ENCODE measurements at regions not wholly inside any gene's neighbourhood (a gene's known extent, or its start where the extent isn't known, plus 50 kb on each side); places are given as distances from the start of the nearest gene placed in this dataset.
"Not testable (repeated sequence)": the region's sequence is repeated elsewhere in the genome, so short reads cannot be mapped to it uniquely, and the experiment has no call there.

DNA sequence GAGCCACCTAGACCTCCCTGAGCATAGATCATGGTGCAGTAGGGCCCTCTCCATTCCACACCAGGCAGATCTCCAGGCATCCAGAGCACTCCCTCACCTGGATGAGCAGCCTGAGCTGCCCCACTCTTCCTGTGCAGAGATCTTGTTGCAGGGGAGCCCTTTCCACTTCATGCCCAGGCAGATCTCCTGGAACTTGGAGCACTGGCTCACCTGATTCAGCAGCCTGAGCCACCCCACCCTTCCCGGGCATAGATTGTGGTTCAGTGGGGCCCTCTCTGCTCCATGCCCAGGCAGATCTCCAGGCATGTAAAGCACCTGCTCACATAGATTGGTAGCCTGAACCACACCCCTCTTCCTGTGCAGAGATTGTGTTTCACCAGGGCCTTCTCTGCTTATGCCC lies 78.0 kb downstream of the SEC16B start:
- no peak for DNase-seq
- in situ Hi-C loops (cut with MboI; ENCODE audit: low pct_unique_long_range_greater_than_20kb, low sequenced_read_pairs) = no loop called here

GRCh38 chr1:177890479-177890878 lies 79.4 kb downstream of the SEC16B start:
- in situ Hi-C loops (cut with MboI; ENCODE audit: low pct_unique_long_range_greater_than_20kb, low sequenced_read_pairs) = no loop called here
- no peak for DNase-seq

- DNase-seq = no peak
- in situ Hi-C loops (cut with MboI; ENCODE audit: low pct_unique_long_range_greater_than_20kb, low sequenced_read_pairs) = no loop called here
These were observed 85.3 kb downstream of the SEC16B start for GRCh38 chr1:177884479-177885021.

DNA sequence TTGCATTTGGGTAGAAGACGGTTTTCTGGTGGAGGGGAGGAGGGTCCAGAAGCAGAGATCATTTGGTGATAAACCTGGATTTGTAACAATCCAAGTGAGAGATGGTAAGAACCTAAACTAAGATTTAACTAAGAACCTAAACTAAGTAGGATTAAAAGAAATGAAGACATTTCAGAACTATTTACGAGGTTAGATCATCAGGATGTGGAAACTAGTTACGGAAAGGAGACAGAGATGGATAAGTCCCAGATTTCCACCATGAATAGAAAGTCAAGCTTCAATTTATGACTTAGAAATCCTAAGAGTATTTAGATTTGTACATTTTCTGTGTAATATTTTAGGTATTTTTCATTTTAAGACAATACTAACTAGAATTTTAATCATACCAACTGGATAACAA lies 86.3 kb downstream of the SEC16B start:
- in situ Hi-C loops (cut with MboI; ENCODE audit: low pct_unique_long_range_greater_than_20kb, low sequenced_read_pairs) = no loop called here
- DNase-seq = no peak

DNA sequence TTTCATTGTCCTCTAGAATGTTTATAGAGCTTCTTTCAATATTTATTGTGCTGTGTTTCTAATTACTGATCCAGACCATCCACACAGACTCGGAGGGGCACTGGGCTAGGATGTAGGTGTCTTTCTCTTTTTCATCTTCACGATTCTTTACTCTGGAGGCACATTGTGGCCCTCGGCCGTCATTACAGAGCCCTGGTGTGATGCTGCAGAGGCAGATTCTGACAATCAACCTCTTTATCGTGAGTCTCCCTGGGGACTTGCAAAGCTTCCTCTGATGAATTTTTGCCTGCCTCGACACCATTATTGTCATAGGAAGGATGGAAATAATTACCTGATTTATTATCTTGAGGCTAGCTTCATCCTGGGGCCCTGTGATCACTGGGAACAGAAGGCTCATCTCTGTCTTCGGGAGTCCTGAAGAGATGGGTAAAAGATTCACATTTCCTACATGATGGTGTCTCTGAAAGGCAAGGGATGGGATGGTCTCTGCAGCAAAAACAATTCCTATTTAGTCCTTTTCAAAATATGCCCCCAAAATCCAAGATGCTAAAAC lies 89.4 kb downstream of the SEC16B start:
- in situ Hi-C loops (cut with MboI; ENCODE audit: low pct_unique_long_range_greater_than_20kb, low sequenced_read_pairs) = no loop called here
- no peak for DNase-seq

DNA sequence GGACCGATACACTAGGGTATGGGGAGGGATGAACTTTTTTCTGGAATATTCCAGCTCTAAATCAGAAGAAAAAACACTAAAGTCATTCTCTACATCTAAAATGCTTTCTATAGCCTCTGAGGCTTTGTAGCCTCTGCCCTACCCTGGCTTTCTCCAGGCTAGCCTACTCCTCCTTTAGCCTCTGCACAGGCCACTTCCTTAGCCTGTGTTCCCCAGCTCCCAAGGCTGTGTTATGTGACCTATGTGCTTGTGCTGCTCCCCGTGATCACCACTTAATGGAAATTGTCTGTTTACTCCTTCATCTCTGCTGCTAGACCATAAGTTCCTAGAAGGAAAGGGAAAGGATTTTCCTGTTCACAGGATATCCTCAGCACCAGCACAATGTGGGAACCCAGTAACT lies 92.8 kb downstream of the SEC16B start:
- DNase-seq = no peak
- in situ Hi-C loops (cut with MboI; ENCODE audit: low pct_unique_long_range_greater_than_20kb, low sequenced_read_pairs) = no loop called here

GRCh38 chr1:177873238-177873637 lies 96.6 kb downstream of the SEC16B start:
- DNase-seq = no peak
- in situ Hi-C loops (cut with MboI; ENCODE audit: low pct_unique_long_range_greater_than_20kb, low sequenced_read_pairs) = no loop called here

DNA sequence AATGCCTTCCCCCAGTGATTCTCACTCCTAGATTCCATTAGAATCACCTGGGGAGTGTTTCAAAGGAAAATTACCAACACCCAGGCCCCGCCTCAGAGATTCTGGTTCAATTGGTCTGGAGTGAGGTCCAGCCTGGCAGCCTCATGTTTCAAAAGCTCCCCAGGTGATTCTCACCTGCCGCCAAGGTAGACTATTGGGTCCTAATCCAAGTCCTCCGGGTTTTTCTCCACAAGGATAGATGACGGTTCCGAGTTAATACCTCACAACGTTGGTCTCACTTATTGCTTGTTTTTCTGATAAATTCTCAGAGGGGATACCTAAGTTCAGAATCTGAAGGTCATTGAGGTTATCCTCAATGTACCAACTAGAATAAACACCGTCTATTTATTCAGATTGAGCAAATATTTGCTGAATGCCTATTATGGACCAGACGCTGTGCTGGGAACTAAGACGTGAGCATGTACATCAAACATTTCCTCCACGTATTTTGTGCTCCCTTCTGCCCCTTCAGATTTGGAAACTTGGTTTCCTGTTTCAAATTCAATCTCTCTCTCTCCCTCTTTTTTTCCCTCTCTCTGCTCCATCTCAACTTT lies 97.5 kb downstream of the SEC16B start:
- in situ Hi-C loops (cut with MboI; ENCODE audit: low pct_unique_long_range_greater_than_20kb, low sequenced_read_pairs) = no loop called here
- DNase-seq = no peak

- in situ Hi-C loops (cut with MboI; ENCODE audit: low pct_unique_long_range_greater_than_20kb, low sequenced_read_pairs) = no loop called here
- no peak for DNase-seq
These were observed 98.1 kb downstream of the SEC16B start for GRCh38 chr1:177871613-177872307.

DNA sequence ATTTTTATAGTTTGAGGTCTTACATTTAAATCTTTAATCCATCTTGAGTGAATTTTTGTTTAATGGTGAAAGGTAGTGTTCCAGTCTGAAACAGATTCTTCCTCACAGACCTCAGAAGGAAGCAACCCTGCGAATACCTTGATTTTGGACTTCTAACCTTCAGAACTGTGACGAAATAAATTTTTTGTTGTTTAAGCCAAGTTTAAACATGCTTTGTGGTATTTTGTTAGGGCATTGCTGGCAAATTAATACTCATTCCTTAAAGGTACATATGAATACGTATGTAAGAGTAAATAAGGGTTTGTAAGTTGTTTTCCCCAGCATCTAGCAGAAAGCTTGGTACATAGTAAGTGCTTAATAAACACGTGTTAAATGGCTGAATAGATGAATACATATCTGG lies 100.3 kb downstream of the SEC16B start:
- no peak for DNase-seq
- in situ Hi-C loops (cut with MboI; ENCODE audit: low pct_unique_long_range_greater_than_20kb, low sequenced_read_pairs) = no loop called here

GRCh38 chr1:177869011-177869410 lies 100.8 kb downstream of the SEC16B start:
- in situ Hi-C loops (cut with MboI; ENCODE audit: low pct_unique_long_range_greater_than_20kb, low sequenced_read_pairs); DNase-seq: not testable (repeated sequence)

- DNase-seq = no peak
- in situ Hi-C loops (cut with MboI; ENCODE audit: low pct_unique_long_range_greater_than_20kb, low sequenced_read_pairs) = no loop called here
These were observed 104.1 kb downstream of the SEC16B start for GRCh38 chr1:177865807-177866206.

DNA sequence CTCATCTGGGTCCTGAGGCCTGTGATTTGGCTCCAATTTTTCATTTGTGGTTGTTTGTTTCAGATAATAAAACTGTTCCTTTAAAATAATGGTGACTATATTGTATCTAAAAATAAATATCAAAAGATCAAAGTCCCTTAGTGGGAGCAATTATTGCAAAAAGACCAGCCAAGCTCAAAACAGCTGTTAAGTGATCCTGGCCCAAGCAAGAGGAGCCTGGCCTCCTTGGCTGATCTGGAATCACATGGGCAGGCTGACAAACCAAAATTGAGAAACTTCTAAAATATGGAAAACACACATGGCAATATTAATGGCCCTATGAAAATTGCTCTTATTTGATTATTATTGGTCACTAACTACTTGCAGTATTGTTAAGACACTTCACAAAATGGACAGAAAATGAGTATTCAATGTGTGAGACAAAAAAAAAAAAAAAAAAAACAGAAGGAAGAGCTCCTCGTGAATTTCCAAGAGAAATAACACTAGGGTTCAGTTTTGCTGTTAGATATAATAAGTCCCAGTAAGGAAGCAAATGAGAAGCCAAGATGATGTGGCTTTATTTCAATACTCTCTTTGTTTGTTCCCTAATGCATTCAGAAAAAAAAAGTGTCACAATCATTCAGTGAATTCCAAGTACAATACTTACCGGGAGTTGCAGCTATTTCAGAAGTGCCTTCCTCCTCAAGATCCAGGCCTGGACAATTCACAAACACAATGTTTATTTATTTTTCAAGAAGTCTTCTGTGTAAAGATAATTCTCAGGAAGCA lies 105.1 kb downstream of the SEC16B start:
- no peak for DNase-seq
- in situ Hi-C loops (cut with MboI; ENCODE audit: low pct_unique_long_range_greater_than_20kb, low sequenced_read_pairs) = no loop called here

GRCh38 chr1:177863796-177864195 lies 106.1 kb downstream of the SEC16B start:
- in situ Hi-C loops (cut with MboI; ENCODE audit: low pct_unique_long_range_greater_than_20kb, low sequenced_read_pairs) = no loop called here
- no peak for DNase-seq

- DNase-seq = no peak
- in situ Hi-C loops (cut with MboI; ENCODE audit: low pct_unique_long_range_greater_than_20kb, low sequenced_read_pairs) = no loop called here
These were observed 106.9 kb downstream of the SEC16B start for GRCh38 chr1:177862916-177863315.

DNA sequence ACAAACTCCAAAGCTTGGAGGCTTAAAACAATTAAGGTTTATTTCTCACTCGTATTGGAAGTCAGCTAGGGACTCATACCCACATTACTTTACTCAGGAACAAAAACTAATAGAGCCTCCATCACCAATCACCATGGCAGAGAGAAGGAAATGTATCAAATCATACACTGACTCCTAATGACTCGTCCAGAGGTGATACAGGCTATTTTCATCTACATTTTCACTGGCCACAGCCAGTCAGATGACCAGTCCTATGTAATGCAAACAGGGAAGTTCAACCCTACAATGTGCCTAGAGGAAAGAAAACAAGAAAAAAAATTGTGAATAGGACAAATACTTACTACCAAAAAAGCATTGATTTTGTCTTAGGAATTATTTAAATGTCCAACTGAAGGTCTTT lies 110.3 kb downstream of the SEC16B start:
- in situ Hi-C loops (cut with MboI; ENCODE audit: low pct_unique_long_range_greater_than_20kb, low sequenced_read_pairs) = no loop called here
- no peak for DNase-seq

GRCh38 chr1:177858332-177858821 lies 111.5 kb downstream of the SEC16B start:
- no peak for DNase-seq
- in situ Hi-C loops (cut with MboI; ENCODE audit: low pct_unique_long_range_greater_than_20kb, low sequenced_read_pairs) = no loop called here

- in situ Hi-C loops (cut with MboI; ENCODE audit: low pct_unique_long_range_greater_than_20kb, low sequenced_read_pairs) = no loop called here
- no peak for DNase-seq
These were observed 112.6 kb downstream of the SEC16B start for GRCh38 chr1:177857285-177857684.

- in situ Hi-C loops (cut with MboI; ENCODE audit: low pct_unique_long_range_greater_than_20kb, low sequenced_read_pairs) = no loop called here
- no peak for DNase-seq
These were observed 114.9 kb downstream of the SEC16B start for GRCh38 chr1:177854951-177855350.

All from KBM-7 (cell line).